T47D (cell line): ENCODE measurements at regions not wholly inside any gene's neighbourhood (a gene's known extent, or its start where the extent isn't known, plus 50 kb on each side); places are given as distances from the start of the nearest gene placed in this dataset.

Experiments used
- DNase-seq, 2 experiments: peaks; one replicate each; pipeline versions ENCODE4 v3.0.0 to v3.0.0-alpha.2; 2011 to 2012; ENCODE audit warnings: low read depth in 1 of 2, low spot score in 1 of 2
- JUND ChIP-seq: IDR thresholded peaks from 2 replicates; pipeline ENCODE4 v1.6.1; 2012; ENCODE audit warnings: low read depth
- in situ Hi-C: cut with HindIII; loops from 2 replicates; pipeline ENCODE4 v1.10.0; 2016; ENCODE audit warnings: low sequenced_read_pairs, low pct_unique_long_range_greater_than_20kb

GRCh38 chr1:165039996-165040395 lies 316.5 kb downstream of the LMX1A start:
- no peak for DNase-seq
- in situ Hi-C loops, result no loop called here
- TF ChIP-seq JUND, result no peak

- in situ Hi-C loops, result no loop called here
- DNase-seq, result no peak
- no peak for TF ChIP-seq JUND
Observed at GRCh38 chr1:165036403-165036802, 320.1 kb downstream of the LMX1A start.

GRCh38 chr1:165034136-165034809 lies 322.2 kb downstream of the LMX1A start:
- TF ChIP-seq JUND, result no peak
- in situ Hi-C loops, result no loop called here
- DNase-seq, result no peak

- no peak for TF ChIP-seq JUND
- in situ Hi-C loops, result no loop called here
- no peak for DNase-seq
Observed at GRCh38 chr1:165031001-165031400, 325.5 kb downstream of the LMX1A start.

- no peak for DNase-seq
- TF ChIP-seq JUND, result no peak
- in situ Hi-C loops, result no loop called here
Observed at GRCh38 chr1:165025805-165026204, 330.7 kb downstream of the LMX1A start.

GRCh38 chr1:165014753-165015152 lies 341.8 kb downstream of the LMX1A start:
- in situ Hi-C loops, result no loop called here
- DNase-seq, result no peak
- no peak for TF ChIP-seq JUND

- TF ChIP-seq JUND, result no peak
- no peak for DNase-seq
- in situ Hi-C loops, result no loop called here
Observed at GRCh38 chr1:165011991-165012531, 344.5 kb downstream of the LMX1A start.

GRCh38 chr1:165011186-165011585 lies 345.3 kb downstream of the LMX1A start:
- in situ Hi-C loops, result no loop called here
- no peak for TF ChIP-seq JUND
- DNase-seq, result no peak

- in situ Hi-C loops, result no loop called here
- TF ChIP-seq JUND, result no peak
- no peak for DNase-seq
Observed at GRCh38 chr1:165010418-165011070, 346.0 kb downstream of the LMX1A start.

GRCh38 chr1:165006831-165007230 lies 349.7 kb downstream of the LMX1A start:
- in situ Hi-C loops, result no loop called here
- no peak for DNase-seq
- no peak for TF ChIP-seq JUND

- DNase-seq, result no peak
- in situ Hi-C loops, result no loop called here
- no peak for TF ChIP-seq JUND
Observed at GRCh38 chr1:164999146-164999545, 357.4 kb downstream of the LMX1A start.

GRCh38 chr1:164991763-164992314 lies 364.7 kb downstream of the LMX1A start:
- no peak for TF ChIP-seq JUND
- DNase-seq, result no peak
- in situ Hi-C loops, result no loop called here

- no peak for DNase-seq
- TF ChIP-seq JUND, result no peak
Observed at GRCh38 chr1:164983023-164983650, 373.4 kb downstream of the LMX1A start.

More at GRCh38 chr1:164983023-164983650, 373.4 kb downstream of the LMX1A start:
- in situ Hi-C loops, result no loop called here
